ENCODE measurements at regions not wholly inside any gene's neighbourhood (a gene's known extent, or its start where the extent isn't known, plus 50 kb on each side); places are given as distances from the start of the nearest gene placed in this dataset.

- TF ChIP-seq CTCF (IDR thresholded peaks at IDR 0.05; ENCODE audit: low read depth, low read length), result no peak
- Histone ChIP-seq H3K9me3 (ENCODE audit: severe bottlenecking) (no peaks in the 10 kb centered on the region), H3K27me3 (ENCODE audit: insufficient read depth, low read depth, severe bottlenecking) (no peaks in the 10 kb centered on the region), H3K36me3 (no peaks in the 10 kb centered on the region), H3K27ac (no peak overlapping the region), H3K4me3 (ENCODE audit: low read depth, low read length) (no peak overlapping the region)
- DNase-seq, result no peak
Observed at GRCh38 chr5:155620821-155621410, 607.4 kb downstream of the KIF4B start.

DNA sequence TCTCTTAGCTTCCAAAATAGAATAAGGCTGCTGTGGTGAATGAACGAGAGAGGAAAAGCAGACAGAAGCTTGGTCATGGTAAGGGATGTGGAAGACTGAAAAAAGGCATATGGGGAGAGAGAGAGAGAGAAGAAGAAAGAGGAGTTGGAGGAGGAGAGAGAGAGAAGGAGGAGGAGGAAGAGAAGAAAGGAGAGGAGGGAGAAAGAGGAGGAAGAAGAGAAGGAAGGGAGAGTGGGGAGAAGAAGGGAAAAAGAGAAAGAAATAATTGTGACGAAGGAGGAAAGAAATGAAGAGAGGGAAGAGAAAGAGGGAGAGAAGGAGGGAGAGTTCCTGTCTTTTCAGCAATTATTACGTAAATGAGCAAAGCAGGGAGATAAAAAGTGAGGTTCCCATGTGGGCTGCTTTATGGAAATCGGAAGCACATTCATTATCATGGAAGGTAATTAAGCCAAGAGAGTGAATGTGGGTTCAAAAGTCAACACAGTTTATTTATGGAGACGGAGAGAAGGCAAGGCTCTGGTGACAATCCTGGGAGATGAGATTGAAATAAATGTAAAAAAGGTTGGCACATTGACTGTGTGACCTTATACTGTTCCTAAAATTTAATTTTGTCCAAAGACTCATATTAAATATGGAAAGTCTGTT lies 611.2 kb downstream of the KIF4B start:
- H3K36me3 ChIP-seq, result no peaks in the 10 kb centered on the region
- no peak for DNase-seq
- TF ChIP-seq CTCF (IDR thresholded peaks at IDR 0.05; ENCODE audit: low read depth, low read length), result no peak
- no peak overlapping the region for H3K27ac ChIP-seq
- no peaks in the 10 kb centered on the region for H3K27me3 ChIP-seq (ENCODE audit: insufficient read depth, low read depth, severe bottlenecking)
- H3K9me3 ChIP-seq (ENCODE audit: severe bottlenecking), result no peaks in the 10 kb centered on the region
- no peak overlapping the region for H3K4me3 ChIP-seq (ENCODE audit: low read depth, low read length)

GRCh38 chr5:155625315-155625714 lies 611.8 kb downstream of the KIF4B start:
- Histone ChIP-seq H3K36me3 (no peaks in the 10 kb centered on the region), H3K9me3 (ENCODE audit: severe bottlenecking) (no peaks in the 10 kb centered on the region), H3K27me3 (ENCODE audit: insufficient read depth, low read depth, severe bottlenecking) (no peaks in the 10 kb centered on the region), H3K4me3 (ENCODE audit: low read depth, low read length) (no peak overlapping the region), H3K27ac (no peak overlapping the region)
- no peak for TF ChIP-seq CTCF (IDR thresholded peaks at IDR 0.05; ENCODE audit: low read depth, low read length)
- no peak for DNase-seq

GRCh38 chr5:155625897-155626543 lies 612.5 kb downstream of the KIF4B start:
- TF ChIP-seq CTCF (IDR thresholded peaks at IDR 0.05; ENCODE audit: low read depth, low read length), result no peak
- Histone ChIP-seq H3K27me3 (ENCODE audit: insufficient read depth, low read depth, severe bottlenecking) (no peaks in the 10 kb centered on the region), H3K27ac (no peak overlapping the region), H3K4me3 (ENCODE audit: low read depth, low read length) (no peak overlapping the region), H3K9me3 (ENCODE audit: severe bottlenecking) (no peaks in the 10 kb centered on the region), H3K36me3 (no peaks in the 10 kb centered on the region)
- no peak for DNase-seq

DNA sequence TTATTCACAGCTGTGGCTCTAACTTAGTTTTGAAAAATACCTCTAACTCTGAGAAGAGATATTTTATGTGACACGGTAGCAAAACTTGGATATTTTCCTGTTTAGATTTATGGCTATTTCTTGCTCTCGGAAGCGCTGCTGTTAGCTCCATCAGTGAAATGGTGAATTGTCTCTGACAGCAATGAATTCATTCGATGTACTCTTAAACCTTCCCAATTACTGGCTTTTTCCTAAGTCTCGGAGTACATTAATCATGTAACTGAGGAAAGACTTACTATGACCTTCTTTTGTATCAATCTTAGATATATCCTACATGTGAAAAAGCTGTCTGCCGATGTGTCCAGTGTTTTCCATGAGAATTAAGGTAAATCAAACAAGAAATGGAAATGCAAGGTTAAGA lies 613.0 kb downstream of the KIF4B start:
- H3K4me3 ChIP-seq (ENCODE audit: low read depth, low read length), result no peak overlapping the region
- no peaks in the 10 kb centered on the region for H3K27me3 ChIP-seq (ENCODE audit: insufficient read depth, low read depth, severe bottlenecking)
- DNase-seq, result no peak
- no peaks in the 10 kb centered on the region for H3K36me3 ChIP-seq
- no peaks in the 10 kb centered on the region for H3K9me3 ChIP-seq (ENCODE audit: severe bottlenecking)
- TF ChIP-seq CTCF (IDR thresholded peaks at IDR 0.05; ENCODE audit: low read depth, low read length), result no peak
- H3K27ac ChIP-seq, result no peak overlapping the region

Measured in WERI-Rb-1 (cell line).